ENCODE measurements at regions not wholly inside any gene's neighbourhood (a gene's known extent, or its start where the extent isn't known, plus 50 kb on each side); places are given as distances from the start of the nearest gene placed in this dataset.

- TF ChIP-seq, protein P1, sequence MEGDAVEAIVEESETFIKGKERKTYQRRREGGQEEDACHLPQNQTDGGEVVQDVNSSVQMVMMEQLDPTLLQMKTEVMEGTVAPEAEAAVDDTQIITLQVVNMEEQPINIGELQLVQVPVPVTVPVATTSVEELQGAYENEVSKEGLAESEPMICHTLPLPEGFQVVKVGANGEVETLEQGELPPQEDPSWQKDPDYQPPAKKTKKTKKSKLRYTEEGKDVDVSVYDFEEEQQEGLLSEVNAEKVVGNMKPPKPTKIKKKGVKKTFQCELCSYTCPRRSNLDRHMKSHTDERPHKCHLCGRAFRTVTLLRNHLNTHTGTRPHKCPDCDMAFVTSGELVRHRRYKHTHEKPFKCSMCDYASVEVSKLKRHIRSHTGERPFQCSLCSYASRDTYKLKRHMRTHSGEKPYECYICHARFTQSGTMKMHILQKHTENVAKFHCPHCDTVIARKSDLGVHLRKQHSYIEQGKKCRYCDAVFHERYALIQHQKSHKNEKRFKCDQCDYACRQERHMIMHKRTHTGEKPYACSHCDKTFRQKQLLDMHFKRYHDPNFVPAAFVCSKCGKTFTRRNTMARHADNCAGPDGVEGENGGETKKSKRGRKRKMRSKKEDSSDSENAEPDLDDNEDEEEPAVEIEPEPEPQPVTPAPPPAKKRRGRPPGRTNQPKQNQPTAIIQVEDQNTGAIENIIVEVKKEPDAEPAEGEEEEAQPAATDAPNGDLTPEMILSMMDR (IDR thresholded peaks at IDR 0.05): no peak
- no peak for TF ChIP-seq POLR2A (IDR thresholded peaks at IDR 0.05)
Measured at GRCh38 chr18:61755555-61755954, 137.3 kb downstream of the RNF152 start.
